H9 (cell line): ENCODE measurements at regions not wholly inside any gene's neighbourhood (a gene's known extent, or its start where the extent isn't known, plus 50 kb on each side); places are given as distances from the start of the nearest gene placed in this dataset.

Source experiments
- DNase-seq: peaks from one replicate; pipeline ENCODE4 v3.0.0-alpha.2; 2017
- H2AFZ ChIP-seq: one replicate; pipeline ENCODE4 v1.6.1; 2013; ENCODE audit warnings: mild to moderate bottlenecking, low read length, control low read depth, moderate library complexity
- H2AK5ac ChIP-seq: 2 replicates; pipeline ENCODE4 v1.6.1; 2013; ENCODE audit warnings: low read length, control low read depth, mixed read lengths; ENCODE audit not compliant: insufficient read length
- H2BK120ac ChIP-seq: one replicate; pipeline ENCODE4 v1.6.1; 2013; ENCODE audit warnings: low read depth, mild to moderate bottlenecking, low read length, control low read depth, inconsistent platforms; ENCODE audit not compliant: poor library complexity, severe bottlenecking
- H2BK12ac ChIP-seq: 2 replicates; pipeline ENCODE4 v1.6.1; 2013; ENCODE audit warnings: low read length, control low read depth, mixed read lengths, low read depth; ENCODE audit not compliant: insufficient read length
- H2BK15ac ChIP-seq: 2 replicates; pipeline ENCODE4 v1.6.1; 2013; ENCODE audit warnings: low read depth, low read length, control low read depth
- H2BK20ac ChIP-seq: one replicate; pipeline ENCODE4 v1.6.1; 2013; ENCODE audit warnings: low read depth, mild to moderate bottlenecking, low read length, control low read depth, inconsistent platforms; ENCODE audit not compliant: poor library complexity, severe bottlenecking
- H2BK5ac ChIP-seq: 2 replicates; pipeline ENCODE4 v1.6.1; 2013; ENCODE audit warnings: low read length, control low read depth, mixed read lengths; ENCODE audit not compliant: insufficient read length
- H3K14ac ChIP-seq: 2 replicates; pipeline ENCODE4 v1.6.1; 2013; ENCODE audit warnings: low read length, control low read depth; ENCODE audit not compliant: insufficient read depth
- H3K18ac ChIP-seq: 2 replicates; pipeline ENCODE4 v1.6.1; 2013; ENCODE audit warnings: low read depth, mild to moderate bottlenecking, mixed read lengths, low read length, control low read depth; ENCODE audit not compliant: insufficient read length
- H3K23ac ChIP-seq: 2 replicates; pipeline ENCODE4 v1.6.1; 2013; ENCODE audit warnings: low read length, control low read depth, mixed read lengths, low read depth; ENCODE audit not compliant: insufficient read length
- H3K23me2 ChIP-seq: 2 replicates; pipeline ENCODE4 v1.6.1; 2013; ENCODE audit warnings: low read depth, mild to moderate bottlenecking, mixed read lengths, low read length, control low read depth; ENCODE audit not compliant: insufficient read length, poor library complexity, severe bottlenecking
- H3K27ac ChIP-seq: 2 replicates; pipeline ENCODE4 v1.5.1; 2013; ENCODE audit warnings: low read length, control low read depth, mixed read lengths, low read depth; ENCODE audit not compliant: insufficient read length
- H3K27me3 ChIP-seq: 2 replicates; pipeline ENCODE4 v1.6.1; 2013; ENCODE audit warnings: low read length, control low read depth, inconsistent platforms; ENCODE audit not compliant: insufficient read depth
- H3K4ac ChIP-seq: 2 replicates; pipeline ENCODE4 v1.6.1; 2013; ENCODE audit warnings: low read depth, mild to moderate bottlenecking, control low read depth, inconsistent platforms, low read length, moderate library complexity
- H3K4me1 ChIP-seq: 2 replicates; pipeline ENCODE4 v1.6.1; 2013; ENCODE audit warnings: low read length, control low read depth, inconsistent platforms; ENCODE audit not compliant: insufficient read depth
- H3K4me2 ChIP-seq: 2 replicates; pipeline ENCODE4 v1.6.1; 2013; ENCODE audit warnings: low read length, control low read depth, mixed read lengths; ENCODE audit not compliant: insufficient read length, insufficient read depth
- H3K56ac ChIP-seq: 2 replicates; pipeline ENCODE4 v1.6.1; 2013; ENCODE audit warnings: low read depth, mild to moderate bottlenecking, mixed read lengths, low read length, control low read depth; ENCODE audit not compliant: insufficient read length
- H3K79me1 ChIP-seq: 2 replicates; pipeline ENCODE4 v1.6.1; 2013; ENCODE audit warnings: low read depth, mild to moderate bottlenecking, moderate library complexity, low read length, control low read depth, inconsistent platforms; ENCODE audit not compliant: insufficient read depth, poor library complexity, severe bottlenecking
- H3K79me2 ChIP-seq: 2 replicates; pipeline ENCODE4 v1.6.1; 2013; ENCODE audit warnings: low read length, control low read depth, inconsistent platforms; ENCODE audit not compliant: insufficient read depth
- H3K9ac ChIP-seq: 2 replicates; pipeline ENCODE4 v1.6.1; 2013; ENCODE audit warnings: low read length, control low read depth, mixed read lengths; ENCODE audit not compliant: insufficient read length; ENCODE audit errors: extremely low read depth
- H3K9me3 ChIP-seq: one replicate; pipeline ENCODE4 v1.6.1; 2013; ENCODE audit warnings: low read depth, low read length, inconsistent platforms; ENCODE audit not compliant: control insufficient read depth
- H3T11ph ChIP-seq: one replicate; pipeline ENCODE4 v1.6.1; 2013; ENCODE audit warnings: mild to moderate bottlenecking, low read length, control low read depth, inconsistent platforms
- H4K20me1 ChIP-seq: one replicate; pipeline ENCODE4 v1.6.1; 2013; ENCODE audit not compliant: control insufficient read depth, insufficient read length, insufficient read depth
- H4K5ac ChIP-seq: 2 replicates; pipeline ENCODE4 v1.6.1; 2013; ENCODE audit warnings: low read depth, mild to moderate bottlenecking, mixed read lengths, low read length, control low read depth; ENCODE audit not compliant: insufficient read length
- H4K8ac ChIP-seq: replicated peaks from 2 replicates; pipeline ENCODE4 v1.6.1; 2013; ENCODE audit warnings: low read length, control low read depth, mixed read lengths, low read depth; ENCODE audit not compliant: insufficient read length
- H4K91ac ChIP-seq: 2 replicates; pipeline ENCODE4 v1.6.1; 2013; ENCODE audit warnings: low read depth, mild to moderate bottlenecking, moderate library complexity, mixed read lengths, low read length, control low read depth; ENCODE audit not compliant: insufficient read length
- H3K27ac Mint-ChIP-seq, 3 experiments: 2 replicates in 2 of 3; 3 replicates in 1 of 3; pipeline ENCODE4 v1.8.0; 2020 to 2021; ENCODE audit warnings: mixed read lengths in 3 of 3, mild to moderate bottlenecking in 1 of 3, moderate library complexity in 1 of 3
- H3K27me3 Mint-ChIP-seq: 2 replicates; pipeline ENCODE4 v1.8.0; 2021; ENCODE audit warnings: low read depth, mild to moderate bottlenecking, moderate library complexity, mixed read lengths
- H3K36me3 Mint-ChIP-seq, 3 experiments: 2 replicates in 2 of 3; 3 replicates in 1 of 3; pipeline ENCODE4 v1.8.0; 2020 to 2021; ENCODE audit warnings: low read depth in 3 of 3, mixed read lengths in 3 of 3; ENCODE audit not compliant: insufficient read depth in 1 of 3
- H3K4me1 Mint-ChIP-seq, 2 experiments: 2 replicates each; pipeline ENCODE4 v1.8.0; 2020; ENCODE audit warnings: mixed read lengths in 2 of 2
- H3K4me3 Mint-ChIP-seq, 2 experiments: 2 replicates in 1 of 2; 3 replicates in 1 of 2; pipeline ENCODE4 v1.8.0; 2020 to 2021; ENCODE audit warnings: mild to moderate bottlenecking in 2 of 2, mixed read lengths in 2 of 2, moderate library complexity in 1 of 2
- H3K9me3 Mint-ChIP-seq, 2 experiments: 2 replicates in 1 of 2; 3 replicates in 1 of 2; pipeline ENCODE4 v1.8.0; 2020; ENCODE audit warnings: mild to moderate bottlenecking in 2 of 2, mixed read lengths in 2 of 2, moderate library complexity in 1 of 2
- WGBS: extraction: QIAGEN DNeasy Blood & Tissue Kit; methylation state at CpG from one replicate; pipeline ENCODE4 v1.1.7; 2013; ENCODE audit warnings: missing lambda C conversion rate, low lambda C conversion rate, mixed read lengths; ENCODE audit not compliant: insufficient read length; ENCODE audit errors: extremely low coverage; 5-methylcytosine and 5-hydroxymethylcytosine counted together
- TF ChIP-seq, protein P1 (sequence below): fragments of 200-600 bp; sonication (generic); conservative IDR thresholded peaks from 3 replicates; pipeline ENCODE4 v1.8.0; 2021; ENCODE audit warnings: antibody characterized with exemption, mild to moderate bottlenecking

DNA sequence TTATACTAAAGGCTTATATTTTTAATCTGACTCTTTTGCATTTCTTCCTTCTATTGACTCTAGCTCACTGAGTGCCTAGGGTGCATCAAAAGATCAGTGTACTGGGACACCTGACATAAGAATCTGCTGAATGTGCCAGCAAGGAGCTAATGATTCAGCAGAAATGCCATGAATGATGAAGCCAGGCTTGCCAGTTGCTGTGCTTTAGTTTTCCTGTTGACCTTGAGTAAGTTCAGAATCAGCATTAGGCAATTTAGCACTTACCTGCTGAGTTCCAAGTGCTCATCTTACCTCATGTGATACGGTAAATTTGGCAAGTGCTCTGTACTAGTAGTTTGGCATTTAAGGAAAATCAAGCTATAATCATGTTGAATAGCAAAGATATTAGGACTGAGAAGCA lies 523.2 kb upstream of the B3GALT2 start:
- H3K9ac ChIP-seq, result no peak overlapping the region
- no peak overlapping the region for H3K18ac ChIP-seq
- no peak overlapping the region for H3K4me3 Mint-ChIP-seq

More for the DNA sequence above, 523.2 kb upstream of the B3GALT2 start:
- Histone ChIP-seq H3K4me2 (no peak overlapping the region), H3K79me2 (no peaks in the 10 kb centered on the region), H4K20me1 (no peaks in the 10 kb centered on the region), H4K5ac (no peak overlapping the region), H4K8ac (no peak overlapping the region), H3K27me3 (no peaks in the 10 kb centered on the region), H2BK12ac (no peak overlapping the region), H2BK120ac (no peak overlapping the region), H3K23me2 (no peaks in the 10 kb centered on the region), H3K4ac (no peak overlapping the region), H3K14ac (no peak overlapping the region), H3K56ac (no peak overlapping the region), H3K9me3 (no peaks in the 10 kb centered on the region), H2AK5ac (no peak overlapping the region), H3K79me1 (no peaks in the 10 kb centered on the region), H3T11ph (no peak overlapping the region), H3K23ac (no peak overlapping the region), H3K27ac (no peak overlapping the region), H4K91ac (no peak overlapping the region), H3K4me1 (no peaks in the 10 kb centered on the region), H2BK20ac (no peak overlapping the region), H2BK5ac (no peak overlapping the region), H2AFZ (no peak overlapping the region), H2BK15ac (no peak overlapping the region)
- WGBS, result no CpG with 5 or more reads among the region's 1 CpG
- Mint-ChIP-seq H3K27me3 (no peaks in the 10 kb centered on the region), H3K4me1 (no peaks in the 10 kb centered on the region), H3K36me3 (no peaks in the 10 kb centered on the region), H3K9me3 (no peaks in the 10 kb centered on the region), H3K27ac (no peak overlapping the region)
- TF ChIP-seq, protein P1, sequence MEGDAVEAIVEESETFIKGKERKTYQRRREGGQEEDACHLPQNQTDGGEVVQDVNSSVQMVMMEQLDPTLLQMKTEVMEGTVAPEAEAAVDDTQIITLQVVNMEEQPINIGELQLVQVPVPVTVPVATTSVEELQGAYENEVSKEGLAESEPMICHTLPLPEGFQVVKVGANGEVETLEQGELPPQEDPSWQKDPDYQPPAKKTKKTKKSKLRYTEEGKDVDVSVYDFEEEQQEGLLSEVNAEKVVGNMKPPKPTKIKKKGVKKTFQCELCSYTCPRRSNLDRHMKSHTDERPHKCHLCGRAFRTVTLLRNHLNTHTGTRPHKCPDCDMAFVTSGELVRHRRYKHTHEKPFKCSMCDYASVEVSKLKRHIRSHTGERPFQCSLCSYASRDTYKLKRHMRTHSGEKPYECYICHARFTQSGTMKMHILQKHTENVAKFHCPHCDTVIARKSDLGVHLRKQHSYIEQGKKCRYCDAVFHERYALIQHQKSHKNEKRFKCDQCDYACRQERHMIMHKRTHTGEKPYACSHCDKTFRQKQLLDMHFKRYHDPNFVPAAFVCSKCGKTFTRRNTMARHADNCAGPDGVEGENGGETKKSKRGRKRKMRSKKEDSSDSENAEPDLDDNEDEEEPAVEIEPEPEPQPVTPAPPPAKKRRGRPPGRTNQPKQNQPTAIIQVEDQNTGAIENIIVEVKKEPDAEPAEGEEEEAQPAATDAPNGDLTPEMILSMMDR, result no peak
- no peak for DNase-seq
